K562 (cell line): ENCODE measurements at regions not wholly inside any gene's neighbourhood (a gene's known extent, or its start where the extent isn't known, plus 50 kb on each side); places are given as distances from the start of the nearest gene placed in this dataset.

Experiments
- ATAC-seq: fragments of 200-7000 bp; cut with Tn5 transposase; 3 replicates; pipeline ENCODE4 v1.9.1; 2020; ENCODE audit warnings: moderate library complexity
- BruUV-seq: library from RNA; stranded (reverse); fragments of 400-500 nt; replicated peaks from 2 replicates; lab custom pipeline; 2021; lab: Mats Ljungman, UMichigan
- CTCF ChIA-PET: fragments of 300-600 bp; formaldehyde crosslinking; extraction: SDS; loops from one replicate; lab custom pipeline; 2021; ENCODE audit warnings: low intra/inter-chr PET ratio; lab: Yijun Ruan, JAX
- POLR2A ChIA-PET: fragments of 300-600, 350-650 bp; sonication (Branson Sonifier 250); formaldehyde crosslinking; extraction: SDS; loops from one replicate; lab custom pipeline; 2021; ENCODE audit warnings: antibody characterized with exemption, inconsistent platforms; lab: Yijun Ruan, JAX
- DNase-seq, 4 experiments: peaks; one replicate each; pipeline versions ENCODE4 v3.0.0 to v3.0.0-alpha.2; 2011 to 2018; ENCODE audit warnings: low spot score in 3 of 4, mixed read lengths in 3 of 4; ENCODE audit errors: extremely low read depth in 1 of 4
- FAIRE-seq: peaks from 2 replicates; lab custom pipeline; 2011; peaks lifted over from hg19 to GRCh38; lab: Jason Lieb, UNC
- H2AFZ ChIP-seq: 2 replicates; pipeline ENCODE4 v1.6.0; 2011; ENCODE audit warnings: low read depth, low read length, control low read depth, inconsistent platforms
- H3K27ac ChIP-seq: fragments of 200-600 bp; 3 replicates; pipeline ENCODE4 v1.8.0; 2011; ENCODE audit warnings: low read depth, mild to moderate bottlenecking, control low read depth, inconsistent platforms, low read length, moderate library complexity, mixed read lengths; ENCODE audit errors: extremely low read depth
- H3K27me3 ChIP-seq, 2 experiments: fragments of 300-600 bp in 1 of 2; 2 replicates in 1 of 2; 3 replicates in 1 of 2; pipeline versions ENCODE4 v1.6.0 to v1.8.0; 2011; ENCODE audit warnings: inconsistent platforms in 2 of 2, low read length in 2 of 2, mild to moderate bottlenecking in 1 of 2, mixed read lengths in 1 of 2, moderate library complexity in 1 of 2; ENCODE audit not compliant: control insufficient read depth in 2 of 2, insufficient read depth in 2 of 2
- H3K36me3 ChIP-seq: fragments of 300-600 bp; 3 replicates; pipeline ENCODE4 v1.8.0; 2011; ENCODE audit warnings: mild to moderate bottlenecking, low read length, inconsistent platforms; ENCODE audit not compliant: control insufficient read depth, insufficient read depth
- H3K4me1 ChIP-seq, 2 experiments: fragments of 200-600 bp in 1 of 2; replicated peaks in 1 of 2; 2 replicates in 1 of 2; 3 replicates in 1 of 2; pipeline versions ENCODE4 v1.5.1 to v1.8.0; 2011; ENCODE audit warnings: inconsistent platforms in 2 of 2, low read length in 2 of 2, mild to moderate bottlenecking in 1 of 2, mixed read lengths in 1 of 2, moderate library complexity in 1 of 2; ENCODE audit not compliant: control insufficient read depth in 2 of 2, insufficient read depth in 2 of 2
- H3K4me2 ChIP-seq: 2 replicates; pipeline ENCODE4 v1.6.1; 2011; ENCODE audit warnings: low read length, control low read depth, inconsistent platforms, mixed read lengths; ENCODE audit not compliant: insufficient read depth
- H3K4me3 ChIP-seq: fragments of 200-600 bp; sonication (generic), shearing (Covaris generic); 2 replicates; pipeline ENCODE4 v1.5.1; 2016; ENCODE audit warnings: control low read depth, inconsistent platforms
- H3K79me2 ChIP-seq: fragments of 200-600 bp; 3 replicates; pipeline ENCODE4 v1.8.0; 2011; ENCODE audit warnings: low read length, inconsistent platforms; ENCODE audit not compliant: control insufficient read depth, insufficient read depth
- H3K9ac ChIP-seq, 2 experiments: 2 replicates each; pipeline versions ENCODE4 v1.6.0 to v1.6.1; 2011; ENCODE audit warnings: low read depth in 2 of 2, low read length in 2 of 2, control low read depth in 1 of 2, inconsistent platforms in 1 of 2, mild to moderate bottlenecking in 1 of 2, mixed read lengths in 1 of 2; ENCODE audit not compliant: insufficient read depth in 1 of 2
- H3K9me1 ChIP-seq: one replicate; pipeline ENCODE4 v1.6.0; 2011; ENCODE audit warnings: inconsistent platforms, mild to moderate bottlenecking, low read length, moderate library complexity; ENCODE audit not compliant: control insufficient read depth, insufficient read depth
- H3K9me3 ChIP-seq: replicated peaks from 2 replicates; pipeline ENCODE4 v1.5.1; 2011; ENCODE audit warnings: low read depth, low read length, inconsistent platforms; ENCODE audit not compliant: control insufficient read depth, insufficient read depth
- H4K20me1 ChIP-seq: replicated peaks from 2 replicates; pipeline ENCODE4 v1.6.1; 2011; ENCODE audit warnings: low read length, inconsistent platforms, mixed read lengths; ENCODE audit not compliant: control insufficient read depth, insufficient read depth
- ARHGAP35 ChIP-seq: fragments of 450-650 bp; IDR thresholded peaks from 2 replicates; pipeline ENCODE4 v1.6.1; 2018; ENCODE audit not compliant: partially characterized antibody
- CBX2 ChIP-seq: fragments of 200-600 bp; sonication (generic); IDR thresholded peaks from one replicate; pipeline ENCODE4 v1.6.1; 2012; ENCODE audit warnings: mild to moderate bottlenecking, low read length, inconsistent platforms; ENCODE audit not compliant: insufficient read depth, poor library complexity, severe bottlenecking
- CHD4 ChIP-seq: fragments of 200-600 bp; sonication (generic); IDR thresholded peaks from 3 replicates; pipeline ENCODE4 v1.6.1; 2012; ENCODE audit warnings: low read depth, mild to moderate bottlenecking, mixed read lengths, low read length, inconsistent platforms; ENCODE audit not compliant: insufficient read depth, insufficient replicate concordance, poor library complexity, severe bottlenecking
- FOXA3 ChIP-seq, 2 experiments: fragments of 450-650 bp in 1 of 2; sonication (generic) in 1 of 2; formaldehyde crosslinking; IDR thresholded peaks in 1 of 2; conservative IDR thresholded peaks in 1 of 2; 2 replicates each; pipeline versions ENCODE4 v1.4.0 to v1.8.0; 2020 to 2022; ENCODE audit warnings: mild to moderate bottlenecking in 2 of 2, missing genetic modification reagents in 1 of 2
- HMGN3 ChIP-seq: IDR thresholded peaks from 2 replicates; pipeline ENCODE4 v1.6.1; 2011; ENCODE audit warnings: borderline replicate concordance, low read depth, mild to moderate bottlenecking, mixed read lengths, low read length; ENCODE audit not compliant: insufficient read length; ENCODE audit errors: extremely low read depth
- NCOA1 ChIP-seq: fragments of 450-650 bp; IDR thresholded peaks from 2 replicates; pipeline ENCODE4 v1.6.1; 2016; ENCODE audit warnings: low read depth
- NCOR1 ChIP-seq: fragments of 450-650 bp; IDR thresholded peaks from 2 replicates; pipeline ENCODE4 v1.6.1; 2016; ENCODE audit warnings: mild to moderate bottlenecking, moderate library complexity
- RUNX1 ChIP-seq: sonication (generic); IDR thresholded peaks from 2 replicates; pipeline ENCODE4 v1.6.1; 2016; ENCODE audit warnings: antibody characterized with exemption, low read depth
- WHSC1 ChIP-seq: IDR thresholded peaks from one replicate; pipeline ENCODE4 v1.6.1; 2012; ENCODE audit warnings: low read length, control low read depth, inconsistent platforms
- ZNF133 ChIP-seq: fragments of 250-450 bp; sonication (Bioruptor Pico); IDR thresholded peaks from 2 replicates; pipeline ENCODE4 v1.4.0; 2020; ENCODE audit warnings: mild to moderate bottlenecking
- ZNF165 ChIP-seq: fragments of 250-450 bp; sonication (Bioruptor Pico); IDR thresholded peaks from 2 replicates; pipeline ENCODE4 v1.4.0; 2020; ENCODE audit warnings: borderline replicate concordance
- WGBS: fragments of 100-300 bp; shearing (Covaris generic); methylation state at CpG from one replicate; pipeline ENCODE4 v1.1.6; 2016; ENCODE audit warnings: low coverage, mixed read lengths; ENCODE audit not compliant: insufficient coverage; ENCODE audit errors: missing lambda C conversion rate; 5-methylcytosine and 5-hydroxymethylcytosine counted together
- in situ Hi-C: fragments of 300-500 bp; cut with MboI; formaldehyde crosslinking; loops from 4 replicates; pipeline ENCODE4 v1.15.0; 2018; ENCODE audit warnings: inconsistent platforms, mixed read lengths
- intact Hi-C: fragments of 100-400 bp; cut with micrococcal nuclease; formaldehyde crosslinking; loops from 2 replicates; pipeline ENCODE4 v1.14.2; 2022
- TF ChIP-seq, protein P1 (sequence below): sonication (generic); formaldehyde crosslinking; IDR thresholded peaks from 2 replicates; pipeline ENCODE4 v1.8.0; 2023; ENCODE audit warnings: mild to moderate bottlenecking, missing genetic modification reagents
- TF ChIP-seq, protein P2 (sequence below): sonication (generic); formaldehyde crosslinking; IDR thresholded peaks from 2 replicates; pipeline ENCODE4 v1.8.1; 2023; ENCODE audit warnings: mild to moderate bottlenecking, missing genetic modification reagents, moderate library complexity
- TF ChIP-seq, protein P3 (sequence below): fragments of 450-650 bp; formaldehyde crosslinking; IDR thresholded peaks from 2 replicates; pipeline ENCODE4 v1.4.0; 2020; ENCODE audit warnings: mild to moderate bottlenecking, moderate library complexity

DNA sequence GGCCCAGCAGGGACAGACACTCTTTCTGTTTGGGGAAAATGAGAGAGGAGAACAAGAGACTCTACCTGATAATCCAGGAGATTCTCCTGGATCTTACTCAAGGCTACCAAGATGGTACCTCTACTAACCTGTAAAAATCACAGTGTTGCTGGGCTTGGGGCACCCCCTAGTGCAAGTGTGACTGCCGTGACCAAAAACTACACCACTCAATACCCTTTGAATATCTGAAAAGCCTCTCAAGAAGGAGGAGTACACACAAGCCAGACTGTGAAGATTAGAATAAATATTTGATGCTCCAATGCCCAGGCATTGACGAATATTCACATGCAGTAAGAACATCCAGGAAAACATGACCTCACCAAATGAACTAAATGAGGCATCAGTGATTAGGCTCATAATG is 965.4 kb downstream of the LRFN5 start:
- Histone ChIP-seq H3K9ac (no peak overlapping the region), H3K27me3 (no peaks in the 10 kb centered on the region), H3K4me3 (no peak overlapping the region), H3K4me1 (no peaks in the 10 kb centered on the region), H3K4me2 (no peak overlapping the region), H3K9me1 (no peaks in the 10 kb centered on the region), H3K27ac (no peak overlapping the region), H3K36me3 (no peaks in the 10 kb centered on the region), H2AFZ (no peak overlapping the region), H3K9me3 (no peaks in the 10 kb centered on the region), H4K20me1 (no peaks in the 10 kb centered on the region), H3K79me2 (no peaks in the 10 kb centered on the region)
- BruUV-seq = no TSS peak
- intact Hi-C loops (no loop called here), in situ Hi-C loops (no loop called here)
- DNase-seq = no peak
- ChIA-PET CTCF (no interaction called here), POLR2A (no interaction called here)
- no peak for ATAC-seq
- no peak for TF ChIP-seq WHSC1
- no peak for TF ChIP-seq NCOA1
- TF ChIP-seq, protein P1, sequence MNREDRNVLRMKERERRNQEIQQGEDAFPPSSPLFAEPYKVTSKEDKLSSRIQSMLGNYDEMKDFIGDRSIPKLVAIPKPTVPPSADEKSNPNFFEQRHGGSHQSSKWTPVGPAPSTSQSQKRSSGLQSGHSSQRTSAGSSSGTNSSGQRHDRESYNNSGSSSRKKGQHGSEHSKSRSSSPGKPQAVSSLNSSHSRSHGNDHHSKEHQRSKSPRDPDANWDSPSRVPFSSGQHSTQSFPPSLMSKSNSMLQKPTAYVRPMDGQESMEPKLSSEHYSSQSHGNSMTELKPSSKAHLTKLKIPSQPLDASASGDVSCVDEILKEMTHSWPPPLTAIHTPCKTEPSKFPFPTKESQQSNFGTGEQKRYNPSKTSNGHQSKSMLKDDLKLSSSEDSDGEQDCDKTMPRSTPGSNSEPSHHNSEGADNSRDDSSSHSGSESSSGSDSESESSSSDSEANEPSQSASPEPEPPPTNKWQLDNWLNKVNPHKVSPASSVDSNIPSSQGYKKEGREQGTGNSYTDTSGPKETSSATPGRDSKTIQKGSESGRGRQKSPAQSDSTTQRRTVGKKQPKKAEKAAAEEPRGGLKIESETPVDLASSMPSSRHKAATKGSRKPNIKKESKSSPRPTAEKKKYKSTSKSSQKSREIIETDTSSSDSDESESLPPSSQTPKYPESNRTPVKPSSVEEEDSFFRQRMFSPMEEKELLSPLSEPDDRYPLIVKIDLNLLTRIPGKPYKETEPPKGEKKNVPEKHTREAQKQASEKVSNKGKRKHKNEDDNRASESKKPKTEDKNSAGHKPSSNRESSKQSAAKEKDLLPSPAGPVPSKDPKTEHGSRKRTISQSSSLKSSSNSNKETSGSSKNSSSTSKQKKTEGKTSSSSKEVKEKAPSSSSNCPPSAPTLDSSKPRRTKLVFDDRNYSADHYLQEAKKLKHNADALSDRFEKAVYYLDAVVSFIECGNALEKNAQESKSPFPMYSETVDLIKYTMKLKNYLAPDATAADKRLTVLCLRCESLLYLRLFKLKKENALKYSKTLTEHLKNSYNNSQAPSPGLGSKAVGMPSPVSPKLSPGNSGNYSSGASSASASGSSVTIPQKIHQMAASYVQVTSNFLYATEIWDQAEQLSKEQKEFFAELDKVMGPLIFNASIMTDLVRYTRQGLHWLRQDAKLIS = no peak
- TF ChIP-seq, protein P2, sequence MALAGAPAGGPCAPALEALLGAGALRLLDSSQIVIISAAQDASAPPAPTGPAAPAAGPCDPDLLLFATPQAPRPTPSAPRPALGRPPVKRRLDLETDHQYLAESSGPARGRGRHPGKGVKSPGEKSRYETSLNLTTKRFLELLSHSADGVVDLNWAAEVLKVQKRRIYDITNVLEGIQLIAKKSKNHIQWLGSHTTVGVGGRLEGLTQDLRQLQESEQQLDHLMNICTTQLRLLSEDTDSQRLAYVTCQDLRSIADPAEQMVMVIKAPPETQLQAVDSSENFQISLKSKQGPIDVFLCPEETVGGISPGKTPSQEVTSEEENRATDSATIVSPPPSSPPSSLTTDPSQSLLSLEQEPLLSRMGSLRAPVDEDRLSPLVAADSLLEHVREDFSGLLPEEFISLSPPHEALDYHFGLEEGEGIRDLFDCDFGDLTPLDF (CRISPR knock-in tag) = no peak
- no peak for TF ChIP-seq CHD4
- TF ChIP-seq ZNF133 (CRISPR knock-in tag) = no peak
- TF ChIP-seq RUNX1 = no peak
- no peak for TF ChIP-seq NCOR1
- no peak for TF ChIP-seq HMGN3
- TF ChIP-seq ZNF165 = no peak
- no peak for TF ChIP-seq FOXA3 (CRISPR knock-in tag; conservative IDR thresholded peaks at IDR 0.05 in 1 of 2, IDR thresholded peaks at IDR 0.05 in 1 of 2)
- no peak for TF ChIP-seq ARHGAP35
- TF ChIP-seq, protein P3, sequence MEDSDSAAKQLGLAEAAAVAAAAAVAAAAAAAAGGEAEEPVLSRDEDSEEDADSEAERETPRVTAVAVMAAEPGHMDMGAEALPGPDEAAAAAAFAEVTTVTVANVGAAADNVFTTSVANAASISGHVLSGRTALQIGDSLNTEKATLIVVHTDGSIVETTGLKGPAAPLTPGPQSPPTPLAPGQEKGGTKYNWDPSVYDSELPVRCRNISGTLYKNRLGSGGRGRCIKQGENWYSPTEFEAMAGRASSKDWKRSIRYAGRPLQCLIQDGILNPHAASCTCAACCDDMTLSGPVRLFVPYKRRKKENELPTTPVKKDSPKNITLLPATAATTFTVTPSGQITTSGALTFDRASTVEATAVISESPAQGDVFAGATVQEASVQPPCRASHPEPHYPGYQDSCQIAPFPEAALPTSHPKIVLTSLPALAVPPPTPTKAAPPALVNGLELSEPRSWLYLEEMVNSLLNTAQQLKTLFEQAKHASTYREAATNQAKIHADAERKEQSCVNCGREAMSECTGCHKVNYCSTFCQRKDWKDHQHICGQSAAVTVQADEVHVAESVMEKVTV = no peak
- no peak for TF ChIP-seq CBX2
- WGBS = 0% methylated on average over 2 of the region's 2 CpGs
- no peak for FAIRE-seq
